Fibroblast of mammary gland (primary cell): ENCODE measurements at regions not wholly inside any gene's neighbourhood (a gene's known extent, or its start where the extent isn't known, plus 50 kb on each side); places are given as distances from the start of the nearest gene placed in this dataset.

ENCODE experiments used
- DNase-seq: peaks from one replicate; pipeline ENCODE4 v3.0.0-alpha.2; 2010; ENCODE audit warnings: low read depth
- H3K4me3 ChIP-seq: 2 replicates; pipeline ENCODE4 v1.5.1; 2011; ENCODE audit warnings: low read depth, mild to moderate bottlenecking, low read length, moderate library complexity; ENCODE audit not compliant: control insufficient read depth
- CTCF ChIP-seq: conservative IDR thresholded peaks from 2 replicates; pipeline ENCODE4 v1.5.1; 2011; ENCODE audit warnings: low read depth, low read length, inconsistent platforms; ENCODE audit not compliant: control insufficient read depth, insufficient read depth

GRCh38 chr2:81093031-81093430, 788.5 kb upstream of the LRRTM1 start:
- no peak for TF ChIP-seq CTCF
- no peak overlapping the region for H3K4me3 ChIP-seq
- no peak for DNase-seq

GRCh38 chr2:81087646-81088045, 783.1 kb upstream of the LRRTM1 start:
- no peak overlapping the region for H3K4me3 ChIP-seq
- no peak for DNase-seq
- no peak for TF ChIP-seq CTCF

- no peak for TF ChIP-seq CTCF
- no peak for DNase-seq
- H3K4me3 ChIP-seq: no peak overlapping the region
Observed at GRCh38 chr2:81084101-81084500, 779.5 kb upstream of the LRRTM1 start.

- H3K4me3 ChIP-seq: no peak overlapping the region
- TF ChIP-seq CTCF: no peak
- DNase-seq: no peak
Observed at GRCh38 chr2:81078631-81079030, 774.1 kb upstream of the LRRTM1 start.

- no peak for DNase-seq
- H3K4me3 ChIP-seq: no peak overlapping the region
- TF ChIP-seq CTCF: no peak
Observed at GRCh38 chr2:81078102-81078501, 773.5 kb upstream of the LRRTM1 start.

GRCh38 chr2:81077396-81077795, 772.8 kb upstream of the LRRTM1 start:
- no peak for DNase-seq
- TF ChIP-seq CTCF: no peak
- no peak overlapping the region for H3K4me3 ChIP-seq

- TF ChIP-seq CTCF: no peak
- no peak for DNase-seq
- H3K4me3 ChIP-seq: no peak overlapping the region
Observed at GRCh38 chr2:81073412-81073811, 768.9 kb upstream of the LRRTM1 start.
